IPS-20b (cell line): ENCODE measurements at regions not wholly inside any gene's neighbourhood (a gene's known extent, or its start where the extent isn't known, plus 50 kb on each side); places are given as distances from the start of the nearest gene placed in this dataset.

ENCODE experiments used
- H3K27ac ChIP-seq: one replicate; pipeline ENCODE4 v1.5.1; 2013; ENCODE audit warnings: low read length
- H3K27me3 ChIP-seq: 2 replicates; pipeline ENCODE4 v1.6.1; 2013; ENCODE audit warnings: mild to moderate bottlenecking, low read length, inconsistent platforms; ENCODE audit not compliant: insufficient read depth
- H3K36me3 ChIP-seq: 2 replicates; pipeline ENCODE4 v1.6.1; 2013; ENCODE audit warnings: low read depth, mild to moderate bottlenecking, inconsistent platforms, low read length, moderate library complexity; ENCODE audit not compliant: insufficient read depth
- H3K4me1 ChIP-seq: 2 replicates; pipeline ENCODE4 v1.6.1; 2013; ENCODE audit warnings: mild to moderate bottlenecking, control low read depth, inconsistent platforms, low read length, moderate library complexity; ENCODE audit not compliant: insufficient read depth
- H3K4me3 ChIP-seq: 2 replicates; pipeline ENCODE4 v1.5.1; 2013; ENCODE audit warnings: mild to moderate bottlenecking, low read length, inconsistent platforms
- H3K9ac ChIP-seq: 2 replicates; pipeline ENCODE4 v1.6.1; 2013; ENCODE audit warnings: low read depth, mild to moderate bottlenecking, inconsistent platforms, low read length, moderate library complexity
- H3K9me3 ChIP-seq: 2 replicates; pipeline ENCODE4 v1.6.1; 2013; ENCODE audit warnings: mild to moderate bottlenecking, low read depth, low read length, inconsistent platforms; ENCODE audit not compliant: insufficient read depth

- no peak overlapping the region for H3K4me3 ChIP-seq
- H3K4me1 ChIP-seq = no peaks in the 10 kb centered on the region
- H3K27me3 ChIP-seq = no peaks in the 10 kb centered on the region
- H3K9me3 ChIP-seq = no peaks in the 10 kb centered on the region
- no peak overlapping the region for H3K27ac ChIP-seq
- H3K36me3 ChIP-seq = no peaks in the 10 kb centered on the region
- no peak overlapping the region for H3K9ac ChIP-seq
Observed at GRCh38 chr15:39074341-39074985, 506.4 kb upstream of the THBS1 start.

DNA sequence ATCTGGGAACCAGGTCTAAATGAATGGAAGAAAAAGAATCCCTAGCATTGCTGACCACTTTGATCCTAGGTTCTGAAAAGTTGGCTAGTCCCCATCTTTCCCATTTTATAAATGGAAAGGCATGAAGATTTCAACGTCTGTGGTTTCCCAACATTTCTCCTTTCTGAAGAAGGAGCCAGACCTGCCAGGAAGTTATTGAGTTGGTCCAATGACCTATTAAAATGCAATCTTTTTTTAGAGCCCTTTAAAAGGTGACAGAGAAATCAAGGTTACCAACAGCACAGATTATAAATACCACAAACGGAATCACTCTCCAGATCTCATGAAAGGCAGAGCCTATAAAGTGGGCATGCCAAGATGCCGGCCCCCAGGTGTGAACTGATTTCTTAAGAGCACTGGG is 505.6 kb upstream of the THBS1 start:
- no peaks in the 10 kb centered on the region for H3K9me3 ChIP-seq
- H3K36me3 ChIP-seq = no peaks in the 10 kb centered on the region
- H3K4me1 ChIP-seq = no peaks in the 10 kb centered on the region
- no peaks in the 10 kb centered on the region for H3K27me3 ChIP-seq
- no peak overlapping the region for H3K4me3 ChIP-seq
- no peak overlapping the region for H3K9ac ChIP-seq
- H3K27ac ChIP-seq = no peak overlapping the region

DNA sequence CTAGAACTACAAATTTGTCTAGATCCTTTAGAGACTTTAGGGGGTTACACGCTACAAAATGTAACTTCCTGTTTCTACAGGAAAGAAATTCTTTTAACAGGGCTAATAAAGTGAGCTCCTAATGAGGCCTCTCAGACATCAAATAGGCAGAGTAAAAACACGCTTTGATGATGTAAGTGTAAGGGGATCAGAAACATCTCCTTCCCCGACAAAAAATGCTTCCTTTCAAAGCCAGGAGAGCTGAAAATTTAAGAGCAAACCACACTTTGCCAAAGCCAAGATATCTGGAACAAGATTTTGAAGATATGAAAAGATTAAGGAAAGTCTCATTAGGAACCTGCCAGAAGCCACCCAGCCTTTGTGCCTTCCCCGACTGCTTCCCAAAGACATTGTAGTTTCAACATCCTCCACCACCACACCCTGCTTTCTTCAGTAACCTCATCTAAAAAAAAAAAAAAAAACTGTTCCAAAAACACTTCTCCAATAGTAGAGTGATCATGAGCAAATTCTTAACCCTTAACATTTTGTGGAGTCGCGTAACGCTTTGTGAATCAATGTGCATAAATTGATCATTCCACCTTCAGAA is 505.0 kb upstream of the THBS1 start:
- Histone ChIP-seq H3K27ac (no peak overlapping the region), H3K4me3 (no peak overlapping the region), H3K9me3 (no peaks in the 10 kb centered on the region), H3K36me3 (no peaks in the 10 kb centered on the region), H3K9ac (no peak overlapping the region), H3K4me1 (no peaks in the 10 kb centered on the region), H3K27me3 (no peaks in the 10 kb centered on the region)

DNA sequence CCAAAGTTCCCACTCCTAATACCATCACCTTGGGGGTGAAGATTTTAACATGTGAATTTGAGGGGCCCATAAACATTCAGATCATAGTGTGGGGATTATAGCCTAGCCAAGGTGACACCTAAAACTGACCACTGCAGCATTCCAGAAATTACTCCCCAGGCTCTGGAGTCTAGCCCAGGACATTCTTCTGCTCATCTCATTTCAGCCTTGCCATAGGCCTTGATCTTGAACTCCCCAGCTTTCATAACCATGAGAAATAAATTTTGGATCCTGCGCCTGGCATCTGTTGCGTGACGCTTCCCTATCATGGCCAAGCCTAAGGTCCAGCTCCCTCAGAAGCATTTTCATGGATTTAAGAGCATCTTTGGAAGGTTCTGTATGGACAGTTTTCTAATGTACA is 502.9 kb upstream of the THBS1 start:
- Histone ChIP-seq H3K27me3 (no peaks in the 10 kb centered on the region), H3K36me3 (no peaks in the 10 kb centered on the region), H3K4me1 (no peaks in the 10 kb centered on the region), H3K4me3 (no peak overlapping the region), H3K9me3 (no peaks in the 10 kb centered on the region), H3K9ac (no peak overlapping the region), H3K27ac (no peak overlapping the region)

DNA sequence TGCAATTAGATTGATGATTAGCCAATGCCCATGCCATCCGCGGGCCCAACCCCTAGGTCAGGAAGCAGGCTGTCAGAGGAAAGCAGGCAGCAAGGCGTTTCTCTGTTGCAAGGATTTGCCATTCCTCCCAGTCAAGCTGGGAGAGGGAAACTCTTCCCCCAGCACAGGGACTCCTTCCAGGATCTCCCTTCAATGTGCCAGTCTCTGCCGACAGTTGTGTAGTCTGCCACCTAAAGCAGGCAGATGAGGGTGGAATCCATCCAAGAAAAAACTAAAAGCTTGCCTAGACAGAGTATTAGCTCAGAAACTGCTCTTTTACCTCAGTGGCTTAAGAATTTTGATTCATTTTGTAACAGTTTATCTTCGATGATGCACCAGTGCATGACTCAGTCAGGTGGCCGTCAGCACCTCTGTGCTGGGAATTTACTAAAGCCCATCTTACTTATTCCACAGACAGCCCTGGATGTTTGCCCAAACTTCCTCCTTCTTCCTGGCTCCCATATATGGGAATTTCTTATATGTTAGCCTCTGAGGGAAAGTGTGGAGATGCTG is 501.5 kb upstream of the THBS1 start:
- Histone ChIP-seq H3K27me3 (no peaks in the 10 kb centered on the region), H3K4me3 (no peak overlapping the region), H3K36me3 (no peaks in the 10 kb centered on the region), H3K27ac (no peak overlapping the region), H3K9me3 (no peaks in the 10 kb centered on the region), H3K9ac (no peak overlapping the region), H3K4me1 (no peaks in the 10 kb centered on the region)

GRCh38 chr15:39083213-39083612 is 497.7 kb upstream of the THBS1 start:
- no peaks in the 10 kb centered on the region for H3K4me1 ChIP-seq
- H3K27me3 ChIP-seq = no peaks in the 10 kb centered on the region
- H3K36me3 ChIP-seq = no peaks in the 10 kb centered on the region
- H3K4me3 ChIP-seq = no peak overlapping the region
- H3K9me3 ChIP-seq = no peaks in the 10 kb centered on the region
- H3K27ac ChIP-seq = no peak overlapping the region
- no peak overlapping the region for H3K9ac ChIP-seq

DNA sequence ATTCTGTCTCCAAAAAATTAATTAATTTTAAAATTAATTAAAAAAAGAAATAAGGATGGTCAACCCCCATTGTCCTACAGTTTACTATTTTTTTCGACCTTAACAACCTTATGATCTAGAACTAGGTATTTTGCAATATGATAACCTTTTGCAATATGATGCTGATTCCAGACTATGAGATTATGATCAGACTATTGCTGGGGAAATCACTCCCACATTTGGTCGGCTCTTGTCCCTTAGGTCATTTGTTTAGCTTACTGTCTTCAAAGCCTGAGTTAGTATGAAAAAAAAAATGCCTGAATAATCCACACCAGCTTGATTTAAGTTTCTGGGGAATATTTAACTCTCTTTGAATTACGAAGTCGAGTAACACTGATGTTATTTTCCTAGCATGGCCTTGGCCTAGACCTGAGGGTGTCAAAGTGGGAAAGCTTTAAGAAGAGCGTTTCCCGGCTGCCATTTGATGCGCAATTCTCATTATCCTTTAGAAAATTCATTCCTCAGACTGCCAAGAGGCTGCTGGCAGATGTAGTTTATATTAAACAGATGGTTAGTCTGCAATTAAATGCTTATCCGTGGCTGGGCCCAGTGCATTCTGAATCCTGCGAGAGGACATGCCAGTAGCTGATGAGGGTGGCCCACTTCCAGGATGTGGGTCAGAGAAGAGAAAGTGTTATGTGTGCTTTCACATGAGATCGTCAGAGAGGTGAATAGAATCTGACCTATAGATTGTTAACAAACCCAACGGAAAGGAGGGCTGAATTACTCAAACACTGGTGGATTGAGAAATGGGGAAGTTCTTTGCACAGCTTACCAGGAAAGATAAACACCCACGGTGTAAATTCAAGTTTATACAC is 496.0 kb upstream of the THBS1 start:
- Histone ChIP-seq H3K4me3 (no peak overlapping the region), H3K27ac (no peak overlapping the region), H3K9me3 (no peaks in the 10 kb centered on the region)

GRCh38 chr15:39086641-39087040 is 494.2 kb upstream of the THBS1 start:
- Histone ChIP-seq H3K36me3 (no peaks in the 10 kb centered on the region), H3K27me3 (no peaks in the 10 kb centered on the region), H3K4me1 (no peaks in the 10 kb centered on the region), H3K9ac (no peak overlapping the region), H3K9me3 (no peaks in the 10 kb centered on the region), H3K27ac (no peak overlapping the region), H3K4me3 (no peak overlapping the region)

More for the DNA sequence above, 496.0 kb upstream of the THBS1 start:
- H3K4me1 ChIP-seq = no peaks in the 10 kb centered on the region
- no peaks in the 10 kb centered on the region for H3K36me3 ChIP-seq
- H3K27me3 ChIP-seq = no peaks in the 10 kb centered on the region
- no peak overlapping the region for H3K9ac ChIP-seq

- Histone ChIP-seq H3K27ac (no peak overlapping the region), H3K4me1 (no peaks in the 10 kb centered on the region), H3K36me3 (no peaks in the 10 kb centered on the region)
Observed at GRCh38 chr15:39088156-39088555, 492.7 kb upstream of the THBS1 start.

DNA sequence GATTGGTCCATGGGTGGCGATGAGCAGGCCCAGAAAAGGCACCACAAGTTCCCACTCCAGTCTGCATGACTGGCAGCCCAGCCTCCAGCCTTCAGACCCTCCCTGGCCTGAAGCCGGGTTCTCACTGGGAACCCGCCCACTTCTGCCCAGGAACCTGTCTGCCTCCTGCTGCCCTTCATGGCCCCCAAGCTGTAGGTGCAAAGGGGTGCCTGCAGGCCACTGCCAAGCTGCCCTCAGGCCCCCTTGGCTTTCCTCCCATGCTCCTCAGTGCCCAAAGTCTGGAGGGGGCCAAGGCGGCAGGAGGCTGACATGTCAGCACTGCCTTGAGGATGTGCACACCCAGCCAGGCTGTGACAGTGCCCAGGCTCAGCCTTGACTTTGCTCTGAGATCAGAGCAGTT is 488.5 kb upstream of the THBS1 start:
- peaks cover 18% of the 10 kb centered on the region; the same call in 1 of the 2 replicates for H3K4me1 ChIP-seq
- no peak overlapping the region for H3K4me3 ChIP-seq
- H3K9me3 ChIP-seq = no peaks in the 10 kb centered on the region
- H3K27me3 ChIP-seq = no peaks in the 10 kb centered on the region
- H3K36me3 ChIP-seq = no peaks in the 10 kb centered on the region
- H3K9ac ChIP-seq = no peak overlapping the region
- no peak overlapping the region for H3K27ac ChIP-seq

More at GRCh38 chr15:39088156-39088555, 492.7 kb upstream of the THBS1 start:
- Histone ChIP-seq H3K9me3 (no peaks in the 10 kb centered on the region), H3K9ac (no peak overlapping the region), H3K4me3 (no peak overlapping the region), H3K27me3 (no peaks in the 10 kb centered on the region)

DNA sequence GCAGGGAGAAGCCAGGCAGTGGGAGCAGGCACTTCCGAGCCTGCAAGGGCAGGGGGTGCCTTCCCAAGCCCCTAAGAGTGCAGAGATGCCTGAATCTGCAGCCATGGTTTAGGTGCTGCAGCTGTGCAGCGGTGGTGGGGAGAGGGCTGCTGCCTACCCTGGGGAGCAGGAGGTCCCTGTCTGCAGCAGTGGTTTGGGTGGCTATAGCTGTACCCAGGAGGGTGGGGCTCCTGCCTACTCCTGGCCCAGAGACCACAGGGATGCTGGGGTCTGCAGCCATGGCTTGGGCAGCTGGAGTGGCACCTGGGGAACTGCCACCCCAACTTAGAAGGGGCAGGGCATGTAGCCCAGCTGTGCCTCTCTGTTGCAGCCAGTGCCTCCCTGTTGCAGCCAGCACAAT is 488.1 kb upstream of the THBS1 start:
- Histone ChIP-seq H3K9ac (no peak overlapping the region), H3K27me3 (no peaks in the 10 kb centered on the region), H3K36me3 (no peaks in the 10 kb centered on the region), H3K4me3 (no peak overlapping the region), H3K9me3 (no peaks in the 10 kb centered on the region), H3K27ac (no peak overlapping the region), H3K4me1 (peaks cover 18% of the 10 kb centered on the region; the same call in 1 of the 2 replicates)
